K562 (cell line): ENCODE measurements at regions not wholly inside any gene's neighbourhood (a gene's known extent, or its start where the extent isn't known, plus 50 kb on each side); places are given as distances from the start of the nearest gene placed in this dataset.

Source experiments
- ATAC-seq: fragments of 200-7000 bp; cut with Tn5 transposase; 3 replicates; pipeline ENCODE4 v1.9.1; 2020; ENCODE audit warnings: moderate library complexity
- BruUV-seq: library from RNA; stranded (reverse); fragments of 400-500 nt; replicated peaks from 2 replicates; lab custom pipeline; 2021; lab: Mats Ljungman, UMichigan
- CTCF ChIA-PET: fragments of 300-600 bp; formaldehyde crosslinking; extraction: SDS; loops from one replicate; lab custom pipeline; 2021; ENCODE audit warnings: low intra/inter-chr PET ratio; lab: Yijun Ruan, JAX
- POLR2A ChIA-PET: fragments of 300-600, 350-650 bp; sonication (Branson Sonifier 250); formaldehyde crosslinking; extraction: SDS; loops from one replicate; lab custom pipeline; 2021; ENCODE audit warnings: antibody characterized with exemption, inconsistent platforms; lab: Yijun Ruan, JAX
- DNase-seq, 4 experiments: peaks; one replicate each; pipeline versions ENCODE4 v3.0.0 to v3.0.0-alpha.2; 2011 to 2018; ENCODE audit warnings: low spot score in 3 of 4, mixed read lengths in 3 of 4; ENCODE audit errors: extremely low read depth in 1 of 4
- FAIRE-seq: peaks from 2 replicates; lab custom pipeline; 2011; peaks lifted over from hg19 to GRCh38; lab: Jason Lieb, UNC
- H2AFZ ChIP-seq: 2 replicates; pipeline ENCODE4 v1.6.0; 2011; ENCODE audit warnings: low read depth, low read length, control low read depth, inconsistent platforms
- H3K27ac ChIP-seq: fragments of 200-600 bp; 3 replicates; pipeline ENCODE4 v1.8.0; 2011; ENCODE audit warnings: low read depth, mild to moderate bottlenecking, control low read depth, inconsistent platforms, low read length, moderate library complexity, mixed read lengths; ENCODE audit errors: extremely low read depth
- H3K27me3 ChIP-seq, 2 experiments: fragments of 300-600 bp in 1 of 2; 2 replicates in 1 of 2; 3 replicates in 1 of 2; pipeline versions ENCODE4 v1.6.0 to v1.8.0; 2011; ENCODE audit warnings: inconsistent platforms in 2 of 2, low read length in 2 of 2, mild to moderate bottlenecking in 1 of 2, mixed read lengths in 1 of 2, moderate library complexity in 1 of 2; ENCODE audit not compliant: control insufficient read depth in 2 of 2, insufficient read depth in 2 of 2
- H3K36me3 ChIP-seq: fragments of 300-600 bp; 3 replicates; pipeline ENCODE4 v1.8.0; 2011; ENCODE audit warnings: mild to moderate bottlenecking, low read length, inconsistent platforms; ENCODE audit not compliant: control insufficient read depth, insufficient read depth
- H3K4me1 ChIP-seq, 2 experiments: fragments of 200-600 bp in 1 of 2; replicated peaks in 1 of 2; 2 replicates in 1 of 2; 3 replicates in 1 of 2; pipeline versions ENCODE4 v1.5.1 to v1.8.0; 2011; ENCODE audit warnings: inconsistent platforms in 2 of 2, low read length in 2 of 2, mild to moderate bottlenecking in 1 of 2, mixed read lengths in 1 of 2, moderate library complexity in 1 of 2; ENCODE audit not compliant: control insufficient read depth in 2 of 2, insufficient read depth in 2 of 2
- H3K4me2 ChIP-seq: 2 replicates; pipeline ENCODE4 v1.6.1; 2011; ENCODE audit warnings: low read length, control low read depth, inconsistent platforms, mixed read lengths; ENCODE audit not compliant: insufficient read depth
- H3K4me3 ChIP-seq: fragments of 200-600 bp; sonication (generic), shearing (Covaris generic); 2 replicates; pipeline ENCODE4 v1.5.1; 2016; ENCODE audit warnings: control low read depth, inconsistent platforms
- H3K79me2 ChIP-seq: fragments of 200-600 bp; 3 replicates; pipeline ENCODE4 v1.8.0; 2011; ENCODE audit warnings: low read length, inconsistent platforms; ENCODE audit not compliant: control insufficient read depth, insufficient read depth
- H3K9ac ChIP-seq, 2 experiments: 2 replicates each; pipeline versions ENCODE4 v1.6.0 to v1.6.1; 2011; ENCODE audit warnings: low read depth in 2 of 2, low read length in 2 of 2, control low read depth in 1 of 2, inconsistent platforms in 1 of 2, mild to moderate bottlenecking in 1 of 2, mixed read lengths in 1 of 2; ENCODE audit not compliant: insufficient read depth in 1 of 2
- H3K9me1 ChIP-seq: one replicate; pipeline ENCODE4 v1.6.0; 2011; ENCODE audit warnings: inconsistent platforms, mild to moderate bottlenecking, low read length, moderate library complexity; ENCODE audit not compliant: control insufficient read depth, insufficient read depth
- H3K9me3 ChIP-seq: replicated peaks from 2 replicates; pipeline ENCODE4 v1.5.1; 2011; ENCODE audit warnings: low read depth, low read length, inconsistent platforms; ENCODE audit not compliant: control insufficient read depth, insufficient read depth
- H4K20me1 ChIP-seq: replicated peaks from 2 replicates; pipeline ENCODE4 v1.6.1; 2011; ENCODE audit warnings: low read length, inconsistent platforms, mixed read lengths; ENCODE audit not compliant: control insufficient read depth, insufficient read depth
- CBFA2T3 ChIP-seq: fragments of 450-650 bp; IDR thresholded peaks from 2 replicates; pipeline ENCODE4 v1.6.1; 2017
- CEBPB ChIP-seq: fragments of 450-650 bp; IDR thresholded peaks from 2 replicates; pipeline ENCODE4 v1.6.1; 2016; ENCODE audit warnings: missing genetic modification characterization, missing compliant biosample characterization
- CEBPG ChIP-seq, 3 experiments: fragments of 200-800 bp in 1 of 3; sonication (Bioruptor generic) in 1 of 3; sonication (generic) in 1 of 3; formaldehyde crosslinking in 1 of 3; IDR thresholded peaks in 2 of 3; conservative IDR thresholded peaks in 1 of 3; 2 replicates each; pipeline versions ENCODE4 v1.6.1 to v1.8.0; 2016 to 2022; ENCODE audit warnings: missing compliant biosample characterization in 2 of 3, missing genetic modification characterization in 2 of 3, mild to moderate bottlenecking in 1 of 3, missing genetic modification reagents in 1 of 3
- GTF2F1 ChIP-seq: IDR thresholded peaks from 2 replicates; pipeline ENCODE4 v1.6.1; 2011; ENCODE audit warnings: low read depth, low read length, improper control_type of control experiment
- PBX2 ChIP-seq, 2 experiments: IDR thresholded peaks in 1 of 2; conservative IDR thresholded peaks in 1 of 2; 2 replicates each; pipeline ENCODE4 v1.6.1; 2016; ENCODE audit warnings: low read depth in 2 of 2, mild to moderate bottlenecking in 1 of 2, missing compliant biosample characterization in 1 of 2, missing genetic modification characterization in 1 of 2, moderate library complexity in 1 of 2
- PTTG1 ChIP-seq: fragments of 450-650 bp; IDR thresholded peaks from 2 replicates; pipeline ENCODE4 v1.6.1; 2016; ENCODE audit warnings: low read depth, mild to moderate bottlenecking, missing genetic modification characterization, missing compliant biosample characterization
- SPI1 ChIP-seq: IDR thresholded peaks from 2 replicates; pipeline ENCODE4 v1.6.1; 2011; ENCODE audit warnings: low read depth, low read length, control low read depth, borderline replicate concordance
- ZNF644 ChIP-seq: fragments of 200-800 bp; sonication (Bioruptor generic); IDR thresholded peaks from 2 replicates; pipeline ENCODE4 v1.6.1; 2016; ENCODE audit warnings: low read depth, missing genetic modification characterization, missing compliant biosample characterization
- ZNF668 ChIP-seq: fragments of 250-450 bp; sonication (Bioruptor Pico); IDR thresholded peaks from 2 replicates; pipeline ENCODE4 v1.8.0; 2022; ENCODE audit warnings: mild to moderate bottlenecking, inconsistent platforms
- whole genome bisulfite sequencing: fragments of 100-300 bp; shearing (Covaris generic); methylation state at CpG from one replicate; pipeline ENCODE4 v1.1.6; 2016; ENCODE audit warnings: low coverage, mixed read lengths; ENCODE audit not compliant: insufficient coverage; ENCODE audit errors: missing lambda C conversion rate; 5-methylcytosine and 5-hydroxymethylcytosine counted together
- in situ Hi-C: fragments of 300-500 bp; cut with MboI; formaldehyde crosslinking; loops from 4 replicates; pipeline ENCODE4 v1.15.0; 2018; ENCODE audit warnings: inconsistent platforms, mixed read lengths
- intact Hi-C: fragments of 100-400 bp; cut with micrococcal nuclease; formaldehyde crosslinking; loops from 2 replicates; pipeline ENCODE4 v1.14.2; 2022

GRCh38 chr7:86978808-86979506 is 80.5 kb downstream of the ELAPOR2 start:
- Histone ChIP-seq H3K9me3 (no peaks in the 10 kb centered on the region), H3K4me1 (no peaks in the 10 kb centered on the region), H3K27ac (no peak overlapping the region), H3K4me2 (no peak overlapping the region), H3K36me3 (no peaks in the 10 kb centered on the region), H3K79me2 (peaks cover 18% of the 10 kb centered on the region; the same call in 2 of the 3 replicates), H3K9me1 (no peaks in the 10 kb centered on the region), H4K20me1 (no peaks in the 10 kb centered on the region)
- CTCF ChIA-PET = no interaction called here
- BruUV-seq = no TSS peak
- in situ Hi-C loops = no loop called here
- TF ChIP-seq ZNF644 (tag) (no peak), CEBPB (tag) (peak; percentile 53; the same call in 1 of the 2 replicates), CEBPG (CRISPR knock-in tag; IDR thresholded peaks at IDR 0.05) (no peak), CEBPG (tag; conservative IDR thresholded peaks at IDR 0.05 in 1 of 2, IDR thresholded peaks at IDR 0.05 in 1 of 2) (0 out of 4 replicates have a peak, but pooled peaks have one; percentile 21 to 24)
- TF ChIP-seq, all 486 proteins: peak for 2
- no peak for ATAC-seq
- 46% methylated on average over 3 of the region's 3 CpGs for WGBS
- POLR2A ChIA-PET = interaction anchor here (0.8 to 1.3 kb wide), 4 partner anchors 12 to 26 kb away, joined by 3 to 4 read pairs (median 3); no protein-coding TSS in a partner anchor
- FAIRE-seq = no peak
- H3K27me3 ChIP-seq = no peaks in the 10 kb centered on the region
- H3K9ac ChIP-seq = no peak overlapping the region
- DNase-seq = no peak
- intact Hi-C loops = no loop called here
- H3K4me3 ChIP-seq = no peak overlapping the region
- H2AFZ ChIP-seq = no peak overlapping the region

- Histone ChIP-seq H3K9me1 (no peaks in the 10 kb centered on the region), H3K9me3 (no peaks in the 10 kb centered on the region), H3K4me3 (no peak overlapping the region), H2AFZ (no peak overlapping the region), H4K20me1 (0 out of 2 replicates have a peak, but pooled peaks cover under 1% of the 10 kb centered on the region), H3K27me3 (no peaks in the 10 kb centered on the region), H3K4me1 (no peaks in the 10 kb centered on the region), H3K79me2 (peaks cover 18% of the 10 kb centered on the region; the same call in 2 of the 3 replicates), H3K9ac (no peak overlapping the region), H3K36me3 (no peaks in the 10 kb centered on the region), H3K4me2 (no peak overlapping the region), H3K27ac (no peak overlapping the region)
- intact Hi-C loops (no loop called here), in situ Hi-C loops (no loop called here)
- CTCF ChIA-PET = no interaction called here
- no peak for ATAC-seq
- no TSS peak for BruUV-seq
- FAIRE-seq = no peak
- POLR2A ChIA-PET = interaction anchor here (1.4 kb wide), 1 partner anchor 21 kb away, joined by 6 read pairs; no protein-coding TSS in a partner anchor
- no peak for DNase-seq
- 18% methylated on average over 3 of the region's 3 CpGs for WGBS
- TF ChIP-seq SPI1 = no peak
- TF ChIP-seq PTTG1 (tag) = no peak
- TF ChIP-seq GTF2F1 = no peak
- TF ChIP-seq ZNF668 (CRISPR knock-in tag) = no peak
- TF ChIP-seq PBX2 (CRISPR knock-in tag; IDR thresholded peaks at IDR 0.05; ENCODE audit: low read depth) = no peak
- peak; percentile 66; the same call in 1 of the 2 replicates for TF ChIP-seq PBX2 (tag; conservative IDR thresholded peaks at IDR 0.05; ENCODE audit: low read depth)
- peak; percentile 10; the same call in 1 of the 2 replicates for TF ChIP-seq CBFA2T3
These were observed 82.5 kb downstream of the ELAPOR2 start for GRCh38 chr7:86976958-86977357.
